WTC11 (cell line): ENCODE measurements at regions not wholly inside any gene's neighbourhood (a gene's known extent, or its start where the extent isn't known, plus 50 kb on each side); places are given as distances from the start of the nearest gene placed in this dataset.

ENCODE experiments used
- ATAC-seq: fragments of 200-7000 bp; cut with Tn5 transposase; 2 replicates; pipeline ENCODE4 v1.10.0; 2021; ENCODE audit warnings: mild to moderate bottlenecking, moderate library complexity
- CTCF ChIA-PET: fragments of 300-600 bp; sonication (Branson Sonifier 250); formaldehyde crosslinking; loops from one replicate; lab custom pipeline; 2021; ENCODE audit warnings: antibody characterized with exemption; lab: Charles Lee
- POLR2A ChIA-PET: fragments of 350-600 bp; sonication (Branson Sonifier 250); formaldehyde crosslinking; loops from one replicate; lab custom pipeline; 2021; ENCODE audit warnings: antibody characterized with exemption; lab: Charles Lee
- DNase-seq: peaks from one replicate; pipeline ENCODE4 v3.0.0; 2021; ENCODE audit warnings: low spot score
- H3K27ac Mint-ChIP-seq: 2 replicates; pipeline ENCODE4 v1.8.0; 2021; ENCODE audit warnings: mixed read lengths
- H3K27me3 Mint-ChIP-seq: 2 replicates; pipeline ENCODE4 v1.8.0; 2021; ENCODE audit warnings: low read depth, mild to moderate bottlenecking, moderate library complexity, mixed read lengths
- H3K36me3 Mint-ChIP-seq: 2 replicates; pipeline ENCODE4 v1.8.0; 2021; ENCODE audit warnings: mixed read lengths
- H3K4me1 Mint-ChIP-seq: 2 replicates; pipeline ENCODE4 v1.8.0; 2022; ENCODE audit warnings: mixed read lengths
- H3K4me3 Mint-ChIP-seq: 2 replicates; pipeline ENCODE4 v1.8.0; 2021; ENCODE audit warnings: mild to moderate bottlenecking, moderate library complexity, mixed read lengths
- H3K9me3 Mint-ChIP-seq: 2 replicates; pipeline ENCODE4 v1.8.0; 2021; ENCODE audit warnings: mixed read lengths
- ESRRA ChIP-seq: sonication (generic); formaldehyde crosslinking; IDR thresholded peaks from 2 replicates; pipeline ENCODE4 v1.8.1; 2022; ENCODE audit warnings: mild to moderate bottlenecking, missing genetic modification reagents, borderline replicate concordance
- ETV6 ChIP-seq: sonication (generic); formaldehyde crosslinking; IDR thresholded peaks from 2 replicates; pipeline ENCODE4 v1.8.1; 2022; ENCODE audit warnings: mild to moderate bottlenecking, missing genetic modification reagents
- MYBL2 ChIP-seq: sonication (generic); formaldehyde crosslinking; IDR thresholded peaks from 2 replicates; pipeline ENCODE4 v1.8.1; 2023; ENCODE audit warnings: mild to moderate bottlenecking, moderate library complexity, missing genetic modification reagents
- SMAD3 ChIP-seq: sonication (generic); formaldehyde crosslinking; IDR thresholded peaks from 2 replicates; pipeline ENCODE4 v1.8.0; 2022; ENCODE audit warnings: missing genetic modification reagents, mild to moderate bottlenecking, borderline replicate concordance
- SMAD4 ChIP-seq: sonication (generic); formaldehyde crosslinking; IDR thresholded peaks from 2 replicates; pipeline ENCODE4 v1.8.0; 2022; ENCODE audit warnings: mild to moderate bottlenecking, missing genetic modification reagents
- SP1 ChIP-seq: sonication (generic); formaldehyde crosslinking; conservative IDR thresholded peaks from 2 replicates; pipeline ENCODE4 v1.8.1; 2022; ENCODE audit warnings: missing genetic modification reagents
- TCF7 ChIP-seq: sonication (generic); formaldehyde crosslinking; IDR thresholded peaks from 2 replicates; pipeline ENCODE4 v1.8.0; 2022; ENCODE audit warnings: mild to moderate bottlenecking, low read depth, missing genetic modification reagents, moderate library complexity
- TEAD4 ChIP-seq: sonication (generic); formaldehyde crosslinking; IDR thresholded peaks from 2 replicates; pipeline ENCODE4 v1.8.0; 2022; ENCODE audit warnings: mild to moderate bottlenecking, missing genetic modification reagents
- TP53 ChIP-seq: sonication (generic); formaldehyde crosslinking; IDR thresholded peaks from 2 replicates; pipeline ENCODE4 v1.8.1; 2023; ENCODE audit warnings: mild to moderate bottlenecking, missing genetic modification reagents
- ZNF138 ChIP-seq: sonication (generic); formaldehyde crosslinking; conservative IDR thresholded peaks from 2 replicates; pipeline ENCODE4 v1.8.1; 2022; ENCODE audit warnings: mild to moderate bottlenecking, moderate library complexity, missing genetic modification reagents
- ZNF263 ChIP-seq: sonication (generic); formaldehyde crosslinking; IDR thresholded peaks from 2 replicates; pipeline ENCODE4 v1.8.1; 2022; ENCODE audit warnings: low read depth, mild to moderate bottlenecking, moderate library complexity, missing genetic modification reagents
- TF ChIP-seq, protein P1 (sequence below): sonication (generic); formaldehyde crosslinking; conservative IDR thresholded peaks from 2 replicates; pipeline ENCODE4 v1.8.1; 2023; ENCODE audit warnings: mild to moderate bottlenecking, low read depth, missing genetic modification reagents, moderate library complexity
- TF ChIP-seq, protein P2 (sequence below): sonication (generic); formaldehyde crosslinking; IDR thresholded peaks from 2 replicates; pipeline ENCODE4 v1.8.1; 2023; ENCODE audit warnings: mild to moderate bottlenecking, missing genetic modification reagents, moderate library complexity
- TF ChIP-seq, protein P3 (sequence below): sonication (generic); formaldehyde crosslinking; conservative IDR thresholded peaks from 2 replicates; pipeline ENCODE4 v1.8.1; 2022; ENCODE audit warnings: mild to moderate bottlenecking, missing genetic modification reagents
- TF ChIP-seq, protein P4 (sequence below): sonication (generic); formaldehyde crosslinking; IDR thresholded peaks from 2 replicates; pipeline ENCODE4 v1.8.0; 2023; ENCODE audit warnings: missing genetic modification reagents
- TF ChIP-seq, protein P5 (sequence below): sonication (generic); formaldehyde crosslinking; IDR thresholded peaks from 2 replicates; pipeline ENCODE4 v1.8.0; 2022; ENCODE audit warnings: mild to moderate bottlenecking, missing genetic modification reagents
- TF ChIP-seq, protein P6 (sequence below): sonication (generic); formaldehyde crosslinking; IDR thresholded peaks from 2 replicates; pipeline ENCODE4 v1.8.1; 2023; ENCODE audit warnings: mild to moderate bottlenecking, moderate library complexity, missing genetic modification reagents
- TF ChIP-seq, protein P7 (sequence below): sonication (generic); formaldehyde crosslinking; IDR thresholded peaks from 2 replicates; pipeline ENCODE4 v1.8.1; 2022; ENCODE audit warnings: missing genetic modification reagents, borderline replicate concordance
- TF ChIP-seq, protein P8 (sequence below): sonication (generic); formaldehyde crosslinking; IDR thresholded peaks from 2 replicates; pipeline ENCODE4 v1.8.0; 2022; ENCODE audit warnings: mild to moderate bottlenecking, missing genetic modification reagents
- TF ChIP-seq, protein P9 (sequence below): sonication (generic); formaldehyde crosslinking; IDR thresholded peaks from 2 replicates; pipeline ENCODE4 v1.8.0; 2022; ENCODE audit warnings: mild to moderate bottlenecking, missing genetic modification reagents
- TF ChIP-seq, protein P10 (sequence below): sonication (generic); formaldehyde crosslinking; IDR thresholded peaks from 2 replicates; pipeline ENCODE4 v1.8.0; 2022; ENCODE audit warnings: mild to moderate bottlenecking, missing genetic modification reagents

DNA sequence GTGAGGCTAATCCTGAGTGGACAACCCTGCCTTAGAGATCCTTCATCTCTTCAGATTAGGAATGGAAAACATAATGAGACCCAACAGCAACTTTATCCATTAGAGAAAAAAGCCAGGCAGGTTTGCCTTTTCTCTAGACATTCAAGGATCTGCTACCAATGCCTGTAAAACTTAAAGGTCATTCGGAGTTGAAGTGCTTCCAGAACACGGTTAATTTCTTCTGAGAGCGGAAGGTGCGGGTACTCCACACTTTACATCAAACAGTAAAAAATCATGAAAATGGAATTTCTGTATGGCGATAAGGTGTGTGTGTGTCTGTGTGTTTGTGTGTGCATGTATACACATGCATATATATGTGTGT lies 65.2 kb upstream of the PRKACB start (continued):
- TF ChIP-seq, protein P1, sequence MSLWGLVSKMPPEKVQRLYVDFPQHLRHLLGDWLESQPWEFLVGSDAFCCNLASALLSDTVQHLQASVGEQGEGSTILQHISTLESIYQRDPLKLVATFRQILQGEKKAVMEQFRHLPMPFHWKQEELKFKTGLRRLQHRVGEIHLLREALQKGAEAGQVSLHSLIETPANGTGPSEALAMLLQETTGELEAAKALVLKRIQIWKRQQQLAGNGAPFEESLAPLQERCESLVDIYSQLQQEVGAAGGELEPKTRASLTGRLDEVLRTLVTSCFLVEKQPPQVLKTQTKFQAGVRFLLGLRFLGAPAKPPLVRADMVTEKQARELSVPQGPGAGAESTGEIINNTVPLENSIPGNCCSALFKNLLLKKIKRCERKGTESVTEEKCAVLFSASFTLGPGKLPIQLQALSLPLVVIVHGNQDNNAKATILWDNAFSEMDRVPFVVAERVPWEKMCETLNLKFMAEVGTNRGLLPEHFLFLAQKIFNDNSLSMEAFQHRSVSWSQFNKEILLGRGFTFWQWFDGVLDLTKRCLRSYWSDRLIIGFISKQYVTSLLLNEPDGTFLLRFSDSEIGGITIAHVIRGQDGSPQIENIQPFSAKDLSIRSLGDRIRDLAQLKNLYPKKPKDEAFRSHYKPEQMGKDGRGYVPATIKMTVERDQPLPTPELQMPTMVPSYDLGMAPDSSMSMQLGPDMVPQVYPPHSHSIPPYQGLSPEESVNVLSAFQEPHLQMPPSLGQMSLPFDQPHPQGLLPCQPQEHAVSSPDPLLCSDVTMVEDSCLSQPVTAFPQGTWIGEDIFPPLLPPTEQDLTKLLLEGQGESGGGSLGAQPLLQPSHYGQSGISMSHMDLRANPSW, result no peak
- TF ChIP-seq SMAD3 (CRISPR knock-in tag), result no peak
- TF ChIP-seq, all 79 proteins: peak for 0

DNA sequence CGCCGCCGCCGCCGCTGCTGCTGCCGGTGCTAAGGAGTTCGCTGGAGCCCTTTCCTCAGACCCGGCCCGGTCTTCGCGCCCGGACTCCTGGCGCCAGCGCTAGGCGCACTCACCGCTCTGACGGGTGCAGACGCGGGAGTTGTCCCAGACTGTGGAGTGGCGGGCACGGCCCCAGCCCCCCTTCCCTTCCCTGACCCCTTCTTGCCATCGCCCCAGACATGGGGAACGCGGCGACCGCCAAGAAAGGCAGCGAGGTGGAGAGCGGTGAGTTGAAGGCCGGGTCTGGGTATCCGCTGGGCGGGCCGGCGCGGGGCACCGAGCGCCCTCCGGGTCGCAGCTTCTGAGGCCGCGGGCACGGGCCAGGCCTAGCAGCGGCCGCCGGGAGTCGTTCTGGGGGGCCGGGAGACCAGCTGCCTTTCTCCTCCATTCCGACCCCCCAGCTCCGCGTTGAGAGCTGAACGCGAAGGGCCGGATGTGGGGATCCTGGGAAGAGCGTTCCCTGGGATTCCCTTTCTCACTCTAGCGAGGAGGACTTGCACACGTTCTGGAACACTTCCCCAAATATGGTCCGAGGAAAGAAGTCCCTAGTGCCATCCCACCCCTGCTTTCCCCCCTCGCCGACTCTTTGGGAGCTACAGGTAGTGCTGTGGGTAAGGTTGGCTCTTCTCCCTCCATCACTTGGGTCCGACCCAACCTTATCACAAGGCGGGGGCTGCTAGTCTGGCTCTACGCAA lies 65.8 kb upstream of the PRKACB start:
- POLR2A ChIA-PET, result interaction anchor here (0.8 to 1.3 kb wide), 3 partner anchors 9 to 79 kb away, joined by 3 to 4 read pairs (median 3); partner anchors contain the start of gene TTLL7
- Mint-ChIP-seq H3K27ac (no peak overlapping the region), H3K27me3 (no peaks in the 10 kb centered on the region), H3K4me1 (peaks cover 15% of the 10 kb centered on the region), H3K9me3 (no peaks in the 10 kb centered on the region), H3K4me3 (peak overlapping the region; percentile 87), H3K36me3 (no peaks in the 10 kb centered on the region)
- DNase-seq (no peak), ATAC-seq (peak; percentile 70)
- CTCF ChIA-PET, result interaction anchor here (1.5 kb wide), 1 partner anchor 704 kb away, joined by 5 read pairs; no protein-coding TSS in a partner anchor
- TF ChIP-seq, protein P2, sequence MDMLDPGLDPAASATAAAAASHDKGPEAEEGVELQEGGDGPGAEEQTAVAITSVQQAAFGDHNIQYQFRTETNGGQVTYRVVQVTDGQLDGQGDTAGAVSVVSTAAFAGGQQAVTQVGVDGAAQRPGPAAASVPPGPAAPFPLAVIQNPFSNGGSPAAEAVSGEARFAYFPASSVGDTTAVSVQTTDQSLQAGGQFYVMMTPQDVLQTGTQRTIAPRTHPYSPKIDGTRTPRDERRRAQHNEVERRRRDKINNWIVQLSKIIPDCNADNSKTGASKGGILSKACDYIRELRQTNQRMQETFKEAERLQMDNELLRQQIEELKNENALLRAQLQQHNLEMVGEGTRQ (CRISPR knock-in tag), result no peak
- TF ChIP-seq, protein P3, sequence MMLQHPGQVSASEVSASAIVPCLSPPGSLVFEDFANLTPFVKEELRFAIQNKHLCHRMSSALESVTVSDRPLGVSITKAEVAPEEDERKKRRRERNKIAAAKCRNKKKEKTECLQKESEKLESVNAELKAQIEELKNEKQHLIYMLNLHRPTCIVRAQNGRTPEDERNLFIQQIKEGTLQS, result no peak
- TF ChIP-seq ZNF263 (CRISPR knock-in tag) (no peak), MYBL2 (CRISPR knock-in tag) (0 out of 2 replicates have a peak, but pooled peaks have one; percentile 14), SMAD3 (CRISPR knock-in tag) (0 out of 2 replicates have a peak, but pooled peaks have one; percentile 20), TCF7 (no peak), ESRRA (CRISPR knock-in tag) (0 out of 2 replicates have a peak, but pooled peaks have one; percentile 18), ETV6 (CRISPR knock-in tag) (no peak), TEAD4 (CRISPR knock-in tag) (0 out of 2 replicates have a peak, but pooled peaks have one; percentile 21), SMAD4 (CRISPR knock-in tag) (0 out of 2 replicates have a peak, but pooled peaks have one; percentile 56), SP1 (CRISPR knock-in tag) (peak; percentile 45; the same call in 1 of the 2 replicates), TP53 (CRISPR knock-in tag) (0 out of 2 replicates have a peak, but pooled peaks have one; percentile 75), ZNF138 (CRISPR knock-in tag) (no peak)
- TF ChIP-seq, protein P4, sequence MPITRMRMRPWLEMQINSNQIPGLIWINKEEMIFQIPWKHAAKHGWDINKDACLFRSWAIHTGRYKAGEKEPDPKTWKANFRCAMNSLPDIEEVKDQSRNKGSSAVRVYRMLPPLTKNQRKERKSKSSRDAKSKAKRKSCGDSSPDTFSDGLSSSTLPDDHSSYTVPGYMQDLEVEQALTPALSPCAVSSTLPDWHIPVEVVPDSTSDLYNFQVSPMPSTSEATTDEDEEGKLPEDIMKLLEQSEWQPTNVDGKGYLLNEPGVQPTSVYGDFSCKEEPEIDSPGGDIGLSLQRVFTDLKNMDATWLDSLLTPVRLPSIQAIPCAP (CRISPR knock-in tag), result no peak
- TF ChIP-seq, protein P5, sequence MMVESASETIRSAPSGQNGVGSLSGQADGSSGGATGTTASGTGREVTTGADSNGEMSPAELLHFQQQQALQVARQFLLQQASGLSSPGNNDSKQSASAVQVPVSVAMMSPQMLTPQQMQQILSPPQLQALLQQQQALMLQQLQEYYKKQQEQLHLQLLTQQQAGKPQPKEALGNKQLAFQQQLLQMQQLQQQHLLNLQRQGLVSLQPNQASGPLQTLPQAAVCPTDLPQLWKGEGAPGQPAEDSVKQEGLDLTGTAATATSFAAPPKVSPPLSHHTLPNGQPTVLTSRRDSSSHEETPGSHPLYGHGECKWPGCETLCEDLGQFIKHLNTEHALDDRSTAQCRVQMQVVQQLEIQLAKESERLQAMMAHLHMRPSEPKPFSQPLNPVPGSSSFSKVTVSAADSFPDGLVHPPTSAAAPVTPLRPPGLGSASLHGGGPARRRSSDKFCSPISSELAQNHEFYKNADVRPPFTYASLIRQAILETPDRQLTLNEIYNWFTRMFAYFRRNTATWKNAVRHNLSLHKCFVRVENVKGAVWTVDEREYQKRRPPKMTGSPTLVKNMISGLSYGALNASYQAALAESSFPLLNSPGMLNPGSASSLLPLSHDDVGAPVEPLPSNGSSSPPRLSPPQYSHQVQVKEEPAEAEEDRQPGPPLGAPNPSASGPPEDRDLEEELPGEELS (CRISPR knock-in tag), result 0 out of 2 replicates have a peak, but pooled peaks have one; percentile 51
- TF ChIP-seq, protein P6, sequence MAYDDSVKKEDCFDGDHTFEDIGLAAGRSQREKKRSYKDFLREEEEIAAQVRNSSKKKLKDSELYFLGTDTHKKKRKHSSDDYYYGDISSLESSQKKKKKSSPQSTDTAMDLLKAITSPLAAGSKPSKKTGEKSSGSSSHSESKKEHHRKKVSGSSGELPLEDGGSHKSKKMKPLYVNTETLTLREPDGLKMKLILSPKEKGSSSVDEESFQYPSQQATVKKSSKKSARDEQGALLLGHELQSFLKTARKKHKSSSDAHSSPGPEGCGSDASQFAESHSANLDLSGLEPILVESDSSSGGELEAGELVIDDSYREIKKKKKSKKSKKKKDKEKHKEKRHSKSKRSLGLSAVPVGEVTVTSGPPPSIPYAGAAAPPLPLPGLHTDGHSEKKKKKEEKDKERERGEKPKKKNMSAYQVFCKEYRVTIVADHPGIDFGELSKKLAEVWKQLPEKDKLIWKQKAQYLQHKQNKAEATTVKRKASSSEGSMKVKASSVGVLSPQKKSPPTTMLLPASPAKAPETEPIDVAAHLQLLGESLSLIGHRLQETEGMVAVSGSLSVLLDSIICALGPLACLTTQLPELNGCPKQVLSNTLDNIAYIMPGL, result peak; percentile 78
- TF ChIP-seq, protein P7, sequence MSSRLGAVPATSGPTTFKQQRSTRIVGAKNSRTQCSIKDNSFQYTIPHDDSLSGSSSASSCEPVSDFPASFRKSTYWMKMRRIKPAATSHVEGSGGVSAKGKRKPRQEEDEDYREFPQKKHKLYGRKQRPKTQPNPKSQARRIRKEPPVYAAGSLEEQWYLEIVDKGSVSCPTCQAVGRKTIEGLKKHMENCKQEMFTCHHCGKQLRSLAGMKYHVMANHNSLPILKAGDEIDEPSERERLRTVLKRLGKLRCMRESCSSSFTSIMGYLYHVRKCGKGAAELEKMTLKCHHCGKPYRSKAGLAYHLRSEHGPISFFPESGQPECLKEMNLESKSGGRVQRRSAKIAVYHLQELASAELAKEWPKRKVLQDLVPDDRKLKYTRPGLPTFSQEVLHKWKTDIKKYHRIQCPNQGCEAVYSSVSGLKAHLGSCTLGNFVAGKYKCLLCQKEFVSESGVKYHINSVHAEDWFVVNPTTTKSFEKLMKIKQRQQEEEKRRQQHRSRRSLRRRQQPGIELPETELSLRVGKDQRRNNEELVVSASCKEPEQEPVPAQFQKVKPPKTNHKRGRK (CRISPR knock-in tag), result no peak
- TF ChIP-seq, protein P8, sequence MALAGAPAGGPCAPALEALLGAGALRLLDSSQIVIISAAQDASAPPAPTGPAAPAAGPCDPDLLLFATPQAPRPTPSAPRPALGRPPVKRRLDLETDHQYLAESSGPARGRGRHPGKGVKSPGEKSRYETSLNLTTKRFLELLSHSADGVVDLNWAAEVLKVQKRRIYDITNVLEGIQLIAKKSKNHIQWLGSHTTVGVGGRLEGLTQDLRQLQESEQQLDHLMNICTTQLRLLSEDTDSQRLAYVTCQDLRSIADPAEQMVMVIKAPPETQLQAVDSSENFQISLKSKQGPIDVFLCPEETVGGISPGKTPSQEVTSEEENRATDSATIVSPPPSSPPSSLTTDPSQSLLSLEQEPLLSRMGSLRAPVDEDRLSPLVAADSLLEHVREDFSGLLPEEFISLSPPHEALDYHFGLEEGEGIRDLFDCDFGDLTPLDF (CRISPR knock-in tag), result 0 out of 2 replicates have a peak, but pooled peaks have one; percentile 30
- TF ChIP-seq, protein P9, sequence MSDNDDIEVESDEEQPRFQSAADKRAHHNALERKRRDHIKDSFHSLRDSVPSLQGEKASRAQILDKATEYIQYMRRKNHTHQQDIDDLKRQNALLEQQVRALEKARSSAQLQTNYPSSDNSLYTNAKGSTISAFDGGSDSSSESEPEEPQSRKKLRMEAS (CRISPR knock-in tag), result peak; percentile 48; the same call in 1 of the 2 replicates
- TF ChIP-seq, protein P10, sequence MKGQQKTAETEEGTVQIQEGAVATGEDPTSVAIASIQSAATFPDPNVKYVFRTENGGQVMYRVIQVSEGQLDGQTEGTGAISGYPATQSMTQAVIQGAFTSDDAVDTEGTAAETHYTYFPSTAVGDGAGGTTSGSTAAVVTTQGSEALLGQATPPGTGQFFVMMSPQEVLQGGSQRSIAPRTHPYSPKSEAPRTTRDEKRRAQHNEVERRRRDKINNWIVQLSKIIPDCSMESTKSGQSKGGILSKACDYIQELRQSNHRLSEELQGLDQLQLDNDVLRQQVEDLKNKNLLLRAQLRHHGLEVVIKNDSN, result peak; percentile 18; the same call in 1 of the 2 replicates
